Thyroid gland (tissue), 4 donors: ENCODE measurements at regions not wholly inside any gene's neighbourhood (a gene's known extent, or its start where the extent isn't known, plus 50 kb on each side); places are given as distances from the start of the nearest gene placed in this dataset.

Experiments used
- DNase-seq, 2 donors: peaks; one replicate each; pipeline ENCODE4 v3.0.0-alpha.2; 2019
- H3K27ac ChIP-seq, 3 donors: fragments of 200-600 bp; sonication (generic); 1 replicate in 2 of 3; 2 replicates in 1 of 3; pipeline ENCODE4 v1.5.1; 2016 to 2019; ENCODE audit warnings: mild to moderate bottlenecking in 1 of 3, moderate library complexity in 1 of 3
- H3K27me3 ChIP-seq: fragments of 200-600 bp; sonication (generic); one replicate; pipeline ENCODE4 v1.5.1; 2019
- H3K36me3 ChIP-seq, 2 donors: fragments of 200-600 bp; sonication (generic); one replicate each; pipeline ENCODE4 v1.5.1; 2016 to 2019
- H3K4me1 ChIP-seq, 2 donors: fragments of 200-600 bp; sonication (generic); one replicate each; pipeline ENCODE4 v1.5.1; 2017 to 2019
- H3K4me3 ChIP-seq, 3 donors: fragments of 200-600 bp; sonication (generic); replicated peaks in 1 of 3; 1 replicate in 2 of 3; 2 replicates in 1 of 3; pipeline ENCODE4 v1.5.1; 2016; ENCODE audit warnings: mild to moderate bottlenecking in 1 of 3
- H3K9me3 ChIP-seq: fragments of 200-600 bp; sonication (generic); one replicate; pipeline ENCODE4 v1.5.1; 2017
- POLR2A ChIP-seq, 2 donors: fragments of 450-650 bp; IDR thresholded peaks; one replicate each; pipeline ENCODE4 v1.6.1; 2017; ENCODE audit warnings: antibody characterized with exemption in 2 of 2, mild to moderate bottlenecking in 2 of 2, moderate library complexity in 1 of 2
- WGBS, 2 donors: methylation state at CpG; one replicate each; pipeline ENCODE4 v1.1.5; 2017; 5-methylcytosine and 5-hydroxymethylcytosine counted together
- intact Hi-C: fragments of 100-400 bp; cut with DNase I; formaldehyde crosslinking; loops from one replicate; pipeline ENCODE4 v1.15.1; 2023
- TF ChIP-seq, protein P1 (sequence below), 6 experiments: fragments of 200-600 bp in 3 of 6; fragments of 450-650 bp in 3 of 6; sonication (generic) in 3 of 6; IDR thresholded peaks; one replicate each; pipeline ENCODE4 v1.5.1; 2016 to 2019; ENCODE audit warnings: antibody characterized with exemption in 6 of 6, mild to moderate bottlenecking in 2 of 6, inconsistent platforms in 1 of 6, moderate library complexity in 1 of 6

DNA sequence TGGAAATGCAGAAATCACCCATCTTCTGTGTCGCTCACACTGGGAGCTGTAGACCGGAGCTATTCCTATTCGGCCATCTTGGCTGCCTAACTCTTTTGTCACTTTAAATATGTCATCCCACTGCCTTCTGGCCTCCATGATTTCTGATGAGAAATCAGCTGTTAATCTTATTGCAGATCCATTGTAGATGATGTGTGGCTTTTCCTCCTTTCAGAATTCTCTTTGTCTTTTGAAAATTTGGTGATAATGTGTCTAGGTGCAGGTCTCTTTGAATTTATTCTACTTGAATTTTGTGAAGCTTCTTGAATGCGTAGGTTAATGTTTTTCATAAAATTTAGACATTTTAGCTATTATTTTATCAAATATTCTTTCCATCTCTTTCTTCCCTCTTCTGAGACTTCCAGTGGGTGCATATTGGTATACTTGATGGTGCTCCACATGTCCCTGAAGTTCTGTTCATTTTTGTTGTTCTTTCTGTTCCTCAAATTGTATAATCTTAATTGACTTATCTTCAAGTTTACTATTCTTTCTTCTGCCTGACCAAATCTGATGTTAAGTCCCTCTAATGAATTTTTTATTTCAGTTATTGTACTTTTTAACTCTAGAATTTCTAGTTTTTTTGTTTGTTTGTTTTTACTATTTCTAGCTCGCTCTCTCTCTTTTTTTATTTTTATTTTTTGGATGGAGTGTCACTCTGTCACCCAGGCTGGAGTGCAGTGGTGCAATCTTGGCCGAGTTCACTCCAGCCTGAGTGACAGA lies 90.8 kb upstream of the DLX2 start:
- Histone ChIP-seq H3K9me3 (no peaks in the 10 kb centered on the region), H3K27me3 (no peaks in the 10 kb centered on the region), H3K4me1 (no peaks in the 10 kb centered on the region), H3K27ac (no peak overlapping the region), H3K4me3 (no peak overlapping the region), H3K36me3 (no peaks in the 10 kb centered on the region)
- no peak for DNase-seq
- TF ChIP-seq, protein P1, sequence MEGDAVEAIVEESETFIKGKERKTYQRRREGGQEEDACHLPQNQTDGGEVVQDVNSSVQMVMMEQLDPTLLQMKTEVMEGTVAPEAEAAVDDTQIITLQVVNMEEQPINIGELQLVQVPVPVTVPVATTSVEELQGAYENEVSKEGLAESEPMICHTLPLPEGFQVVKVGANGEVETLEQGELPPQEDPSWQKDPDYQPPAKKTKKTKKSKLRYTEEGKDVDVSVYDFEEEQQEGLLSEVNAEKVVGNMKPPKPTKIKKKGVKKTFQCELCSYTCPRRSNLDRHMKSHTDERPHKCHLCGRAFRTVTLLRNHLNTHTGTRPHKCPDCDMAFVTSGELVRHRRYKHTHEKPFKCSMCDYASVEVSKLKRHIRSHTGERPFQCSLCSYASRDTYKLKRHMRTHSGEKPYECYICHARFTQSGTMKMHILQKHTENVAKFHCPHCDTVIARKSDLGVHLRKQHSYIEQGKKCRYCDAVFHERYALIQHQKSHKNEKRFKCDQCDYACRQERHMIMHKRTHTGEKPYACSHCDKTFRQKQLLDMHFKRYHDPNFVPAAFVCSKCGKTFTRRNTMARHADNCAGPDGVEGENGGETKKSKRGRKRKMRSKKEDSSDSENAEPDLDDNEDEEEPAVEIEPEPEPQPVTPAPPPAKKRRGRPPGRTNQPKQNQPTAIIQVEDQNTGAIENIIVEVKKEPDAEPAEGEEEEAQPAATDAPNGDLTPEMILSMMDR (IDR thresholded peaks at IDR 0.05): no peak
- no peak for TF ChIP-seq POLR2A (IDR thresholded peaks at IDR 0.05)
- intact Hi-C loops: no loop called here
- 88 to 93% methylated on average over 6 of the region's 6 CpGs for WGBS, 2 donors

- no peak for TF ChIP-seq POLR2A (IDR thresholded peaks at IDR 0.05)
- TF ChIP-seq, protein P1 (IDR thresholded peaks at IDR 0.05): no peak
- H3K4me3 ChIP-seq: no peak overlapping the region
- intact Hi-C loops: no loop called here
- no peaks in the 10 kb centered on the region for H3K36me3 ChIP-seq
- no peak overlapping the region for H3K27ac ChIP-seq
- H3K27me3 ChIP-seq: no peaks in the 10 kb centered on the region
- WGBS, 2 donors: 88 to 97% methylated on average over 6 of the region's 6 CpGs
- DNase-seq: no peak
- H3K9me3 ChIP-seq: no peaks in the 10 kb centered on the region
- no peaks in the 10 kb centered on the region for H3K4me1 ChIP-seq
Measured at GRCh38 chr2:172195836-172196376, 93.2 kb upstream of the DLX2 start.

DNA sequence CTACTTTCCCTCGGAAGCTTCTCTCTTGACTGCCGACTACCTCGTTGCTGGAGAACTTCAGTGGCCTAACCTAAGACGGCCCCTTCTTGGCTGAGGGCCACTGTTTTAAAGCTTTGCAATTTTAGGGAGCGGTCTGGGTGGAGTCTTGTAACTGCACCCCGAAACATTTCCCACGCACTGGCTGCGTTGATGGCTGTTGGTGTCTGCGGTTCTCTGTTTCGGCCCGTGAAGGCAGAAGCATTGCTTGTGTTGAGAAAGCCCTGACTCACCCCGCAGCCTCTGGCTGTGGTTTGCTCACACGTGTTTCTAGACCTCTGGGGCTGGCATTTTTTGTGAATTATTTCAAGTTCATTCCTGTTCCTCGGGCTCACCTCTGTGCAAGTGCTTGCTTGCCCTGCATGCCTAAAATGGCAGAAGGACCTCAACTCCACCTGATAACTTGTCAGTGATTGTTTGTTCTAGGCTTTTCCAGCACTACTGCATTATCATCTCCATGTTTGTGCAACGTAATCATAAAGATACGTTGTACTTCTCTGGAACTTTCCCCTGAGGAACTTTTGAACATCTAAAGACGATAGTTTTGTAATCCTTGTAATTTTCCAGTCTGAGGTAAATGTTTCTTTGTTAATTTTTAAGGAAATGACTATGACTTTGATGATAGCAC lies 94.2 kb upstream of the DLX2 start:
- Histone ChIP-seq H3K4me3 (no peak overlapping the region), H3K27me3 (no peaks in the 10 kb centered on the region), H3K4me1 (no peaks in the 10 kb centered on the region), H3K36me3 (no peaks in the 10 kb centered on the region), H3K27ac (no peak overlapping the region), H3K9me3 (no peaks in the 10 kb centered on the region)
- 80 to 84% methylated on average over 17 of the region's 17 CpGs for WGBS, 2 donors
- TF ChIP-seq, protein P1 (IDR thresholded peaks at IDR 0.05): no peak
- no peak for TF ChIP-seq POLR2A (IDR thresholded peaks at IDR 0.05)
- intact Hi-C loops: no loop called here
- no peak for DNase-seq

DNA sequence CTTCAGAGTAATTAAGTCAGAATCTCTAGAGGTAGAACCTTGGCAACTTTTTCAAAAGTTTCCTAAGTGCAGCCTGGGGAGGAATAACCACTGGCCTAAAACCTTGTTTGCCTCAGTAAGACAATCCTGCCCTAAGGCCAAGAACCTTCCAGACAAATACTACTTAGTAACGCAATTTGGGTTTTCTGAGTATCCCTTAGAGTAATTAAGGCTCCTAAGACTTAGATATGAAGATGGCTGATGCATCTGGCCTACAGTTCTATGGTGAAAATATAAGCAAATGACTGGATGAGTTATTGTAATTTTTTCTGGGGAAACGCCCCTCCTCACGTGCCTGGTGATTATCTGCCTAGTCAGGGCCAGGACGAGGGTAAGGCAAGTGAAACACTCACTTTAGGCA lies 95.7 kb upstream of the DLX2 start:
- H3K36me3 ChIP-seq: no peaks in the 10 kb centered on the region
- no peak overlapping the region for H3K4me3 ChIP-seq
- H3K27me3 ChIP-seq: no peaks in the 10 kb centered on the region
- intact Hi-C loops: no loop called here
- H3K27ac ChIP-seq: no peak overlapping the region
- no peaks in the 10 kb centered on the region for H3K9me3 ChIP-seq
- no peak for DNase-seq
- no peaks in the 10 kb centered on the region for H3K4me1 ChIP-seq
- TF ChIP-seq POLR2A (IDR thresholded peaks at IDR 0.05): no peak
- TF ChIP-seq, protein P1 (IDR thresholded peaks at IDR 0.05): no peak
- WGBS, 2 donors: 88 to 91% methylated on average over 4 of the region's 4 CpGs

DNA sequence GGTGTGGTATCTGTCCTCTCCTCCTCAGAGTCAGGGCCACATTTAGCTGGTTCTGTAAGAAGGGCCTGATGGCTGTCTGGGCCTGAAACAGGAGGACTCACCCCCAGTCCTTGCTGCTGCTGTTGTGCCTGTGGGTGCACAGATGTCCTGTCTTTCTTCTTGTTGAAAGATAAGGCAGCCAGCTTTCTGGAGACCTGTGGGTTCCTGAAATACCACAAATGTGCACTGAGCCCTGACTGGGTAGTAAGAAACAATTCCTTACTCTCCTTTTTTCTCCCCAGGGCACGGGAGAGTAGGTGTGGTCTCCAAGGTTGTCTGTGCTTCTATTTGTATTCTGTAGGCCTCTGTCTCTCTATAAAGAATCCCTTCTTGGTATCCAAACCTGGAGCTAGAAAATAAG lies 96.2 kb upstream of the DLX2 start:
- WGBS, 2 donors: 88 to 100% methylated on average over 1 of the region's 1 CpG
- no peaks in the 10 kb centered on the region for H3K9me3 ChIP-seq
- no peaks in the 10 kb centered on the region for H3K4me1 ChIP-seq
- intact Hi-C loops: no loop called here
- H3K4me3 ChIP-seq: no peak overlapping the region
- TF ChIP-seq POLR2A (IDR thresholded peaks at IDR 0.05): no peak
- TF ChIP-seq, protein P1 (IDR thresholded peaks at IDR 0.05): no peak
- no peak overlapping the region for H3K27ac ChIP-seq
- no peak for DNase-seq
- no peaks in the 10 kb centered on the region for H3K36me3 ChIP-seq
- no peaks in the 10 kb centered on the region for H3K27me3 ChIP-seq
